Urothelium cell line (cell line): ENCODE measurements at regions not wholly inside any gene's neighbourhood (a gene's known extent, or its start where the extent isn't known, plus 50 kb on each side); places are given as distances from the start of the nearest gene placed in this dataset.

Experiments
- DNase-seq: peaks from one replicate; pipeline ENCODE4 v3.0.0; 2011; ENCODE audit warnings: low spot score, mixed read lengths
- FAIRE-seq: peaks from 2 replicates; lab custom pipeline; 2011; peaks lifted over from hg19 to GRCh38; lab: Jason Lieb, UNC

DNA sequence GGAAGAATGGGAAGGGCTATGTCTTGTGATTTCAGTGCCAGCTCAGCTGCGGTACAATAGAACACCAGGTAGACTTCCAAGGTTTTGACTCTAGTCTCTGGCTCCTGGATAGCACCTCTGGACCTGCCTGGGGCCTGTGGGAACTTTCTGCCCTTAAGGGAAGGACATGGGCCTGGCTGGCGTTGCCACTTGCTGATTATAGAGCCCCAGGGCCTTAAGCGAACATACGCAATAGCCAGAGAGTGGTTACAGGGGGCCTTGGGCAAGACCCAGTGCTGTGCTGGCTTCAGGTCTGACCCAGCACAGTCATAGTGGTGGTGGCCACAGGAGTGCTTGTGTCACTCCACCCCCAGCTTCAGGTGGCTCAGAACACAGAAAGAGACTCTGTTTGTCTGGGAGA is 131.1 kb upstream of the COL21A1 start:
- no peak for FAIRE-seq

DNA sequence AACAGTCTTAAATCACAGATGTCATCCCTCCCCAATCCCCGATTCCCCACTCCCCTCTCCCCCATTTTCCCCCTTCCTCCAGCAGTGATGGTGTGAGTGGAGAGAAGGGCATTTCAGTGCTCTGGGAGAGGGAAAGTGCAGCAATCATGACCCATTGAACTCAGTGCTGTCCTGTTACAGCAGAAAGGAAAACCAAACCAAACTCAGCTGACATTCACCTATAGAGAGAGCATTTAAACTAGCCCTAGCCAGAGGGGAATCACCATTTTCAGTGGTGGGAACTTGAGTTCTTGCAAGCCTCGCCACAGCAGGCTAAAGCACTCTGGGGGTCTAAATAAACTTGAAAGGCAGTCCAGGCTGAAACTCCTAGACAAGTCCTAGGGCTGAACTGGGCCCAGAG is 129.9 kb upstream of the COL21A1 start:
- FAIRE-seq, result no peak
- no peak for DNase-seq

More for the DNA sequence above, 131.1 kb upstream of the COL21A1 start:
- DNase-seq, result no peak

DNA sequence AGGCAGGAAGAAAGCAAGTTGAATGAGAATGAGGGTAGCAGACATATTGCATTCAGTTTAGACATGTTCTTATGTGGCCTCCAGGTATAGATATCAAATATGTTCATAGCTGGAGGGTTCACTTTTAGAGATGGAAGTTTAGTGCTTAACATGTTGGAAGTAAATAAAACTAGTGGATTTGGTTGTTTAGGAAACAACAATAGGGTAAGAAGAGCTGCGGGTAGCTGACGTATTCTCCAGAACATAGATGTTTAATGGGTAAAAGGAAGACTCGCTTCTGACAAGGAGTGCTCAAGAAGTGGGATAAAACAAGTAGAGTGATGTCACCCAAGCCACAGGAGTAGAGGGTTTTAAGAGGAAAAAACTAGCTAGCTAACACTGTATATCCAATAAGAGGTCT is 128.4 kb upstream of the COL21A1 start:
- FAIRE-seq, result no peak
- DNase-seq, result no peak

DNA sequence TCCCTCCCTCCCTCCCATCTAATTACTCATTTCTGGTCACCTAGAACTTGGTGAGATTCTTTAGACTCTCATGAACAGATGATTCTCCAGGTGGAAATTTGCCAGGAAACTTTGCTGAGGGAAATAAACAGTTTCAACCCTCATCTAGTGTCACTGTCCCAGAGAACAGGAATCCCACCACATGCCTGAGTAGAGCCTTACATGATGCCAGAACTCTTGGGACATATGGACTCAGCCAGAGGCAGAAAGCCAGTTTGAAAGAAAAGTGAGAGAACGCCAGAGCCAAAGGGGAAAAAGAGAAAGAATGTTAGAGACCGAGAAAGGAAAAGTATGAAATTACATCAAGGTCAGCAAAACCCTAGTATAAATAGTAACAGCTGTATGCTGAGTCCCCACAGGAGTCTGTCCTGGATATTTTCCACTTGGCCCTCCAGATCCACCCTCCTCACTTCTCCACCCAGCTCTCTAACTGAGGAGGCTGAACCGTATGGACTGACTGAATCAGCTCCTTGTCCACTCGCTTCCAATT is 127.5 kb upstream of the COL21A1 start:
- no peak for DNase-seq
- no peak for FAIRE-seq

DNA sequence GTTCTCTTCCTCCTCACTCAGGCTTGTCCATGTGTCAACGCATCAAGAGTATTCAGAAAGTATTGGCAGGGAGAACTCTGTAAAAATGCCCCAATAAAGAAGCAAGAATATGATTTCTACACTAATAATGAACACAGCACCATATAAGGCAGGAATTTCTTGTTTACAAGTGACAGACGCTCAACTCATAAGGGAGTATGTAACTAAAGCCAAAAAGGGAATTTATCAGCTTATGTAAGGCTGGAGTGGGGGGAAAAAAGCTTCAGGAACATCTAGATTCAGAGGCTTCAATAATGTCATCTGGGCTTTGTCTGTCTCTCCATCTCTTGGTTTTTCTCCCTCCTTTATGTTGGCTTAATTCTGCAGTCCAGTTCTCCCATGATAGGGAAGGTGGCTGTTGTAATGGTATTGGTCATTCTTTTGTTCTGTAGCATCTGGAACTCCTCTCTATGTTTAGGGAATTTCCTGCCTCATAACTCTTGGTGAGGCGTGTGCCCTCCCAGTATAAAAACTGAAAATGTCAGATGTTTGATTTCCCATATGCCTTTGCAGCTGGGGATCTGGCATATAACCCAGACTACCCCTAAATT is 125.1 kb upstream of the COL21A1 start:
- FAIRE-seq, result no peak
- DNase-seq, result no peak

DNA sequence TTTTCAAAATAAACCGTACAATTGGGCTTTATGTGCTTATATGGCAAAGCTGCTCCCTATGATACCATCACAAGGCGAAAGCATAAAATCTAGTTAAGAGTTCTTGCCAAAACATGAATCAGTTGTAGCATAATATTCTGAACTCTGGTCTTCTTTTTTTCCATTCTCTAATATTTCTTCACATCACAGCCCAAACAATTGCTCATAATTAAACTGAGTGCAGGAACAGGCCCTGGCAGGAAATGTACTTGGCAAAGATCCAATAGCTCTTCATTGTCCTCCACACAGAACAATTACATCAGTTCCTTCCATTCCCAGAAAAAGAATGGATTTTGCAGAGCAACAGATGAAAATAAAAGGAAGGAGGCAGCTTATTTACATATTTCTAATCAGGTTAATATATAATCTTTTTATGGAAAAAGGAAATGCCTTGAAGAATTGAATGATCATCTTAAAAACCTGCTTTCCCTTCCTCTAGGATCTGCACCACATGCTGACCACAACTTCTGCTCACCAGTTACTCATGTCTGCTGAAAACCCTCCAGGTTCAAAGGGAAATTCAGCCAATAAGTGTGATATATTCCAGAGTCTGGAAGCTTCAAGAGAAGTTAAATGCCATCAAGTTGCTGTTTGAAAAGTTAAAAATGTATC is 123.3 kb upstream of the COL21A1 start:
- FAIRE-seq, result no peak

DNA sequence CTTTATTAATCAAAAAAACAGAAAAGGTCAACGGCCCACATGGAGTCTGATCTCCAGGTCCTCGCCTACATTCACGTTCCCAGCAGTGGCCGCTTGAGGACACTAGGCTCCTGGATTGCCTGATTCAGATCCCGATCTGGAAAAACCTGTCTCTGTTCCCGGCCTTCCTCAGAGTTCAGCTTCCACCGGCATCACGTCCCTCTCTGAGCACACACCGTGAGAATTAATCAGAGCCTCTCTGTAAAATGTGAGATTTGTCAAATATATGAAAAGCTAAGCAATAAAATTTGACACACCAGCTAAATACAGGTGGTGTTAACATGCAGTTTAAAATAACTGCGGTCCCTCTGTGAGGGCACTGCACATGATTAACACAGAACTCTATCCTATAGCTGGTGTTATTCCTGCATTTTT is 122.8 kb upstream of the COL21A1 start:
- DNase-seq, result peak; percentile 82

More for the DNA sequence above, 123.3 kb upstream of the COL21A1 start:
- peak; percentile 77 for DNase-seq

DNA sequence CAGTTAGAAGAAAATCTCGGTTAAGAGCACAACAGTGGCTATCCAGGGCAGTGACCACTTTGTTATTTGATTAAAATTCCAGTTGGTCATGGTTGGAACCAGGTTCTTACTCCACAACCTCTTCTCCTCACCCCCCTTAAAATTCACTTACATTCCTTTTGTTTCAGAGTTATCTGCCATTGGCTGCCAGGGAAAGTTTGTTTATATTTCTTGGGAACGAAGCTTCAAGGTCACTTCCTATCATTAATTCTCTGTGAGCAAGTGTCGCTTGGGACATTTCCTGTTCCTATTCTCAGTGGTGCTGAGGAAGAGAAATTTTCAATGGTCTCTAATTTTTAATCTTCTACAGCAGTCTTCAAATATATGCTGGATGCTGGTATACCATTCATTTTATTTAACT is 121.1 kb upstream of the COL21A1 start:
- FAIRE-seq, result no peak
- no peak for DNase-seq

More for the DNA sequence above, 122.8 kb upstream of the COL21A1 start:
- FAIRE-seq, result no peak

DNA sequence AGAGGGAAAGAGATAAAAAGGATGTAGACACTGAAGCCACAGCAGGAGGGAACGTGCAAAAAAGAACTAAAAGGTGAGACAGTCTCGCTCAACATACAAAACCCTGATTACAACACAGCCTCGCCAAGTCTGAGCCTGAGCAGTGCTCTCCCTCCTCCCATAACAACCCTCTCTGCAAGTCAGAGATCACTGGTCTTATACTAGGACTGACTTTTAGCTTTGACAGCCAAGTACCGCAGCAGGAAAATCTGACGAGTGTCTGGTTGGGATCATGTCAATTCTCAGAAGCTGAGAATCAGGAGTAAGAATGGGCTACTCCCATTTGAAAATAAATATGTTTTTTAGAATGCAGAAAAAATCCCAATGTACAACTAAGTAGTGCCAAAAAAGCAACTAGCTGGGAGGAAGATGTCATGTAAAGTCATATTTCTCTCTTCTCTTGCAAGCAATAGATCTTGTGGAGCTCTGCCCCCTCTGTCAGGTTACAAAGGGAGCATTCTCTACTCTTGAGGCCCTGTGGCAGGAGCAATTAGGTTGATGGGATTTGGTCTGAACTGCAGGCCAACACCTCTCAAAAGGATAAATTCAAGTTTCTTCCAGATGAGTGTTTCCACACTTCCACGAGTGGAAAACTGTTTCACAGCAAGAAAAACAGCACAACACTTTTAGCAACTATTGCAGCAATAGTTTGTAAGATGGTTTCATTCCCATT is 118.9 kb upstream of the COL21A1 start:
- DNase-seq, result no peak
- FAIRE-seq, result peak; percentile 35

DNA sequence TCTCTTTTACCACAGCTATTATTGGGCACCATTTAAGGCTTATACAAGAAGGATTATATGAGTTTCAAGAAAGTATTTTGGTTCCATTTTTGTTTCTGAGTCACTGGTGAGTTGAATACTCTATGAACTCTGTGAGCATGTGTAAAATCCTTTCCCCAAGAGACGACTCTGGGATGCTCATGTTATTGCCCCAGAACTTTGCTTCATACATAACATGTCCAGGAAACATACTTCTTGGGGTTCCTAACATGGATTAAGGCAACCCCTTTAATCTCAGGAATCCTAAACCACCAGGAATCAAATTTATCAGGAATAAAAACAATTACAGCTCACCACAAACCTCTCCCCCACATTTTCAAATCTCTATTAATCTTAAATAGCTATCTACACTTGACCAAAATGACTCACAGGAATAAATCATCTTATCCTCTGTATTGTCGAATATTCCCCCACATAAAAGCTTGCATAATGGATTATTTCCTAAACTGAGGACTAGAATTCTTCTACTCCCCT is 117.5 kb upstream of the COL21A1 start:
- FAIRE-seq, result no peak
- no peak for DNase-seq

DNA sequence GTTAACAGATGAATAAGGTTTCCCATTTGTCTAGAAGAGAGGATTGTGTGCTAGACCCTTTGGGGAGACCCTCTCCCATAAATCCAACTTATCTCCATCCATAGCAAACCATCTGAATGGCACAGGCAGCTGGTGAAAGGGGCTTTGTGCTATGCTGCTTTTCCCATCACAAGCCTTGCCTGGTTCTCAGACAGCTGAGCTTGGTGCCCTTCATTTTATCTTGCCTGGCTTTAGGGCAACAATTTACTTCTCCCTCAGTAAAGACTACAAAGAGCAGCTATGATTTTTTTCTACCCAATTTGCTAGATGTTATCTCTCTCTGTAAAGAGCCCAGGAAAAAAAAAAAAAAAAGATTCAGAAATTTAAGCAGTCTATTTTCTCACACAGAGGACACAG is 117.0 kb upstream of the COL21A1 start:
- DNase-seq (no peak), FAIRE-seq (no peak)

DNA sequence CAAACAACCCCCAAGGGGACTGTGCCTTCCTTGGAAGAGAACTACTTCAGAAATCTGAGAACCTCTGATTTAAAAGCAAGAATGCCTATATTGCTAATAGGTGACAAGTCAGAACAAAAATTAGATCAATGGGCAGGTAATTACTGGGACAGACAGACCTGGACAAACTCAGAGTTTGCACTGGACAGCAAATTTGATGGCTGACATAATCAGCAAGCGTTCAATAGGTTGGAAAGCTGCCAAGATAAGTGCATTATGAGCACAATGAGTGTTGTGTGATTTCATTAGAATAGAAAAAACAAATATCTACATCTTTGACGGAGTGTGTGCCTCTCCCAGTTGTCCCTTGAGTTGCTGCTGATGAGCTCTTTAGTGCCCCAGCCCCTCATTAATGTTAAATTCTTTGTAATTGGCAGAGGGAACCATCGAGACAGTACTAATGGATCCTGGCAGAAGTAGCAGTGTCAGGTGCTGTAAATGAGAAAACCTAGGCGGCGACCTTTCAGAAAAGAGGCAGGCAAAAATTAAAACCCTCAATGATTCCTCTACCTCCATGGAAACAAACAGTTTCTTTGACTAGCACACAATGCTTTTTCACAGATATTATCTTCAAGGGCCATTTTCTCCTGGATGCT is 116.5 kb upstream of the COL21A1 start:
- DNase-seq, result no peak
- no peak for FAIRE-seq

DNA sequence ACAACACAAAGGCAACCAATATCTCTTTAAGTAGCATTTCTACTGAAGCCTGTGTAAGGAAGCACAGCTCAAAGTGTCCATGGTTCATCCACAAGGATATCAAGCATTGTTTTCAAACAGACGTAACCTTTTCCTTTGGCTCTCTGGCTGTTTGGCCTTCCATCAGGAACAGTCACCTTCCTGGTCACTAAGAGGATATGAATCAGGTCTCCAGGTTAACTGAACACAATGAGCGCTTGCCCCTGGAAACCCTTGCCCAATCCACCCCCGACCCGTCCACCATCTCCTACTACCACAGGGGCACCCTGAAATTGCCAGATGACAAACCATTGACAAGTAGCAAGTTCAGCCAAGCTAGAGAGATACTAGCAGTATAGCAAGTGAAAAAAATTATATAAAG is 114.4 kb upstream of the COL21A1 start:
- no peak for FAIRE-seq

DNA sequence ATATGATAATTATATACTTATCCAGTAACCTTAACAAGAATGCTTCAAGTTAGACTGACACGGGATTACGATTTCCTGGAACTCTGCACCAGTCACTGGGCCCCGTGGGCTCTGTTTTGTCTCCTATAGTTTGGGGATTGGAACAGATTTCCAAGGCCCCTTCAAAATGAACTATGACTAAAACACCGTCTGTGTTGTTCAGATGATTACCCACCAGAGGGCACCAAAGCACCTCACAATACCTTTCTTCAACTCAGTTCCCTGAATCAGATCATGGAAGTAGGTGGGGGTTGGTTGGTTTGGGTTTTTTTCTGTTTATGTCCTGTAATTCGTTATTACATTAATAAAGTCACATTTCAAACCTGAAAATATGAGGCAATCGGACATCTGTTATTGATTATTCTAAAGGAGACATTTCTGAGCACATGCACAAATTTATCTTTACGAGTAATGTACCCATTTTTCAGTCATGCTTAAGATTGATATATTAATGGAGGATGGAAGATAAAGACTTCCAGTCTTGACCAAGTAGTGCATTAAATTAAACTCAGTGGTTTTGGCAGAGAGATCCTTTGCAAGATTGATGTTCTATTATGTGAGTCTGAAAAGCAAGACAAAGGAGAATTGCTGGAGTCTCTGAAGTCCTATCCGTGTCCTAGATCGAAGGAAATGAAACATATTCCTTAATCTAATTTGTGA is 112.0 kb upstream of the COL21A1 start:
- peak; percentile 71 for DNase-seq
- peak; percentile 72 for FAIRE-seq

More for the DNA sequence above, 114.4 kb upstream of the COL21A1 start:
- DNase-seq, result no peak

DNA sequence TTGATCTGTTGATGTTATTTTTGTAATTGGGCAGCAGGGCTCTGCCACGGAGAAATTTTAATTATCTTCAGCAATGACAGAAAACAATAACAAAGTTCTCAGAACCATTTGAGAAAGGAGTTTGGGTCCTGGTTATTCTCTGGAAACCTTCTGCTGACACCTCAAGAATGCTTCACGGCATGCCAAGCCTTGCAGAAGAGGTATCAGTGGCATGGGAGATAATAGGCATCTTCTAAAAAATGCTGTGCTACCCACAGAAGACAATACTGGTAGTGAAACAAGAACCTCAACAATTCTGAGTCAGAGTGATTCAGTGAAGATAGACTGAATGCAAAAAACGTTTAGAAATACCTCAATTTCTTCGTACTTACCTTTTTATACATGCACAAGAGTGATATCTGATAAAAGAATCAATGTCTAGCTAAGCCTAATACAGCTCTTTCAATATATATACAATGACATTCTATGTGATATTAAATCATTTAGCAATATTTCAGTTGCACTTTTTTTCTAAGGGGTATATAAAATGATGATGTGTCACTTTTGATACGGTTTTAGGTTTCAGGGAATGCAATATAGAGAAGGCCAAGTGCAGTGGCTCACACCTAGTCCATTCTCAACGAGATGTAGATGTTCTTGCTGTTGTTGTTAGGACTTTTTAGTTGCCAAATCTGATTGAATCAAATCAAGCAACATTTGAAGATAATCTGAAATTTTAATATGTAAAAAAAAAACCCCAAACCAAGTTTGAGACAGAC is 110.4 kb upstream of the COL21A1 start:
- DNase-seq (peak; percentile 48), FAIRE-seq (no peak)

DNA sequence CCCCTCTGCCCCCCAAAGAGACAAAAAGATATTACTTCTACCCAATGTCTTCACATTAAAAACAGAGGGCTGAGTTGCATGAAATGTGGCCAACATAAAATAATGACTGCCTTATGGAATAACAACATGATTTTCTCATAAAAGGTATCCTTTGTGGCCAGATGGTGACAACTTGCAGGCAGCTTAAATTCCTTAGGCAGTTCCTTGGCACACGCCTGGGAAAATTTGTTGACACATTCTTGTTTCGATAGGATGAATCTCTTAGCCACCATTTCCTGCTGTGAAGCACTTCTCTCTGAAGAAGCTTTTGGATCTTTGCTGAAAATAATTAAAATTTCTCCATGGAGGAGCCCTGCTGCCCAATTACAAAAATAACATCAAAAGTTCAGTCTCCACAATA is 109.0 kb upstream of the COL21A1 start:
- FAIRE-seq (no peak), DNase-seq (peak; percentile 47)

DNA sequence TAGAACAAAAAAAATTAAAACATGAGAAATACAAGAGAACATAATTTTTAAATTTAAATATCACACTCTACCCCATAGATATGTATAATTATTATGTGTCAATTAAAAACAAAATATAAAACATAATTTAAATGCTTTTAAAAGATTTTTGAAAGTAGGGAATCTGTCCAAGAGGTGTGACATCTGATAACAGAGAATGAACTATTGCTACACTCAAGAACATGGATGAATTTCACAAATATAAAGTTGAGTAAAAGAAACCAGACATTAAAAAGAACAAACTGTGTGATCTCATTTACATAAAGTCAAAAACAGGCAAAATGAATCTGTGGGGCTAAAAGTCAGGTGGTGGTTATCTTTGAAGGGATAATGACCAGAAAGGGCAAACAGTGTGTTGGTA is 106.5 kb upstream of the COL21A1 start:
- DNase-seq (no peak), FAIRE-seq (no peak)

DNA sequence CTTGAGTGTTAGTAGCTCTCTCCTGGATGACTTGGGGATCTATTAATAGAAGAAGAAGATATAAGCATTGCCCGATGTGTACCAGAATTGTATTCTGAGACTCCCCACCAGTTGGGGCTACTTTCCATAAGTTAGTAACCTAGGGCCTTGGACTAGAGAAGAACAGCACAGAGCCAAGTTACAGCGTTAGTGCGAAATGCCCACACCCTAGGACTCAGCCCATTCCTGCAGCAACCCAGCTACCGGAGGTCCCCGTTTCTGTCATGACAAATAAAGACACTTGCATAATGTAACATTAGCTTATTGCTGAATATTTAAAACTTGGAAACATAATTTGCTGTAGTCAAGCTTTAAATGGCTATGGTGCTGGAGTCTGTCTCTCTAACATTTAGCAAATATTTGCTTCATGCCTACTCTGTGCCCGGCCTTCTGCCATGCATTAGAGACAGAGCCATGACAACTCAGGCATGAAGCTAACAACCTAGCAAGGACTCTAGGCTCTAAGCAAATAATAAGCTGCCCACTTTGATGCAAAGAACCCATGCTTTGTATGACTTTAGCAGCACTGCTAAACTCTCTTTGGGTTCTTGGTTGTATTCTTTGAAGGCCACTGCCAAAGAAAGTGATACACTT is 103.4 kb upstream of the COL21A1 start:
- DNase-seq (no peak), FAIRE-seq (no peak)

DNA sequence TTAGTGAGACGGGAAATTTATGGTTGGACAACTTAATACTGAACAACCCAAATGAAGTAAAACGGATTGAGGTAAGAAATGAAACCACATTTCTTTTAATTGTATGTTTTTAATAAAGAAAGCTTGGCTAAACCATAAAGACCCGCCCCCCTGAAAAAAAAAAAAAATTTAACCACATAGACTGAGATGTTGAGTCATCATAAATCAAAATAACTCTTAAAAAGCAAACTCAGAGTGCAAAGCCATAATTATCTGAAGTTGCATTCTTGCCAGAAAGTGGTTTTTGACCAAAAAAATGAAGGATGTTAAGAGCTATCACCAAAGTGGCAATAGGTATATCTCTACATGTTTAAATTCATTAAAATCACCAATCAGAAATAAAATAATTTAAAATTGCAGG is 101.8 kb upstream of the COL21A1 start:
- FAIRE-seq, result no peak

More for the DNA sequence above, 101.8 kb upstream of the COL21A1 start:
- no peak for DNase-seq
